ENCODE measurements at regions not wholly inside any gene's neighbourhood (a gene's known extent, or its start where the extent isn't known, plus 50 kb on each side); places are given as distances from the start of the nearest gene placed in this dataset.

GRCh38 chr7:49020145-49020544, 95.8 kb downstream of the CDC14C start:
- TF ChIP-seq CTCF (conservative IDR thresholded peaks at IDR 0.05; ENCODE audit: low read depth in 2 of 2) = no peak
- TF ChIP-seq NANOG (IDR thresholded peaks at IDR 0.05; ENCODE audit: borderline replicate concordance) = no peak

Measured in GM23338 (cell line).